Kasumi-1 (cell line): ENCODE measurements at regions not wholly inside any gene's neighbourhood (a gene's known extent, or its start where the extent isn't known, plus 50 kb on each side); places are given as distances from the start of the nearest gene placed in this dataset.
A peak's percentile ranks its signal among the peaks of the same experiment; 100 is the strongest.
"Not testable (repeated sequence)": the region's sequence is repeated elsewhere in the genome, so short reads cannot be mapped to it uniquely, and the experiment has no call there.

Experiments used
- DNase-seq, 2 experiments: peaks; one replicate each; lab custom pipeline; 2025; lab: John Stamatoyannopoulos, UW

- DNase-seq = no peak
These were observed 385.5 kb downstream of the RND3 start for GRCh38 chr2:150101947-150102346.

- DNase-seq = no peak
These were observed 386.6 kb downstream of the RND3 start for GRCh38 chr2:150100834-150101233.

DNA sequence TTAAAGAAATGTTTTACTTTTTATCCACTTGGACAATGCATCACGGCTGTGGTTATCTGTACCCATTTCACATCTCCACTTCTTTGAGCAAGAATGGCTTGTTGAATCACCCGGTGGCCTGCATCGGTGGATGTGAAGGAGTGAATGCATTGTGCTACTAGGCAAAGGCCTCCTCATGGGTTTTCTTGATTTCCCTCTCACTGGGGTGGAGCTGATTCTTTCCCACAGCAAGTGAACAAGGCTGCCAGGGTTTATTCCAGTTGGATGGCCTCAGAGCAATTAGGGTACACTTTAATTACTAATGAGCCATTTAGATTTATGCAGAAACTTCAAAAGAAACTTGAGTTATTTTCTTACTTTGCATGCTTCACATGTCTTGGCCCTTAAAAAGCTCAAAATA lies 387.1 kb downstream of the RND3 start:
- DNase-seq = no peak

- no peak for DNase-seq
These were observed 387.7 kb downstream of the RND3 start for GRCh38 chr2:150099805-150100204.

DNA sequence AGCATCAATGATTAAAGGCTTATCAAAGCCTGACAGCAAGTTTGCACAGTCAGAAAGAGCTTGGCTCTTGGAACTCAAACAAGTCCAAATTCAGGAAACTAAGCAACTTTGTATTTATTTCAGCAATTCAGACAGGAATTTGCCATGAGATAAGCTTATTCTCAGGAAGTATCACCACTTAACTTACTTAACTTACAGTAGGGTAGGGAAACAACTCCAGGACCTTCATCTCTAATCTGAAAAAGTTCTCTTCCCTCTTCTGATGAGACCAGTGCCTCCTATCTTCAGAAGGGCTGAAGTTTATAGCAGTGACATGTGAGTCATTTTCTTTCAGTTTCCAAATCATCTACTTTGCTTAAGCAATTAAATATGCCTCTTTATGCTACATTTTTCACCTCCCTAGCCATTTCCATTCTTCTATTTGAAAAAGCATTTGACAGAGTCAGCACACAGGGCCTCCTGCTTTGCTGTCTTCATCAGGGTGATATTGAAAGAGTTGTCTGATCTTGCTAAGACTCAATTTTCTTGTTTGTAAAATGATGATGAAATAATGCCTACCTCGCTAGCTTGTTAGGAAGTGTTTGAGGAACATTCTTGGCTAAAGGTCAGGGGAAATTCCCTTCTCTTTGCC lies 389.5 kb downstream of the RND3 start:
- peak; percentile 20 to 31 for DNase-seq

- DNase-seq = no peak
These were observed 390.1 kb downstream of the RND3 start for GRCh38 chr2:150097402-150097801.

DNA sequence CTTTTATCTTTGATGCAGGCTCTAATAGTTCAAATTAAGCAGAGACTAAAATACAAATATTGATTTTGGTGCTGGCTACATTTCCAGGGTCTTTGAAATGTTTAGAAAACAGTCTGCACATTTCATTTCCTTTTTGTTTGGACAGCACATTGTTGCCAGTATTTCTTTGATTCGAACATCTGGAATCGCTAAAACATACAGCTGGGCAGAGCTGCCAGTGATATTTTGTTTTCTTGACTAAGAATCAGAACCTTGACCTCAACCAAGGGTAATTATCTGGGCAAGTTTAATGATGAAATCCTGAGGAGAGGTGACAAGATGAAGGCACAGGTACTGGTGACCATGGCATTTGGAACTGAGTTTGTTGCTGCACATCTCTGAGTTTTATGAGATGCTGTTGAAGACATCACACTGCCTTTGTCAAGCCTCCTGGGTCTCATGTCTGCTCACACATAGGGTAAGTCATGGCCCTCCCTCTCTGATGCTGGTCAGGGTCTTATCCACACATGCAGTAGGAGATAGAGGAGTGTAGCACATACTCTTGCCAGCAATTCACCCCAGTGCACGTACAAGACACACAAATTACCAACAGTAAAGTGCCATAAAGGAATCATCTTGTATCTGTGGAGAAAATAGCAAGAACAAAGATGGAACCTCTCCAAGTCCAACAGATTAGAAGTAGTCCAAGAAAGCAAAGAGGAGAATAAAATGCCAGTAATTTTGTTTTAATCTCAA lies 391.9 kb downstream of the RND3 start:
- no peak for DNase-seq

DNA sequence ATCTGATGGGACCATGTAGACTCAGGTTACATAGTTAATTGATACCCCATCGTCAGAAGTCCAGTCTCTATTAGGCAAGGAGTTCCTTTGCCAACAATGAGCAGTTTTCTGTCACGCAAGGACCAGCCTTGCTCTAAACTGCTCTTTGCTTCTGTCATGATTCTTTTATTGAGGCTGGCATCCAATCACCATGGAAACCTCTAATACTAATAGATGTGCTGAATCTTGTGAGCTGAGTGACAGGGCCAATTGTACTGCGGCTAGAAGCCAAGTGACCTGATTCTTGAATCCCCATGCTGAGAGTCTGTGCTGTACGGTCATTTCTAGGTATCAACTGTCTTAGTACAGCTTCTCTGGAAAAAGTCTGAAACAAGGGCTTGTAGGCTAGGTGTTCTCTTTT lies 395.6 kb downstream of the RND3 start:
- DNase-seq = no peak

DNA sequence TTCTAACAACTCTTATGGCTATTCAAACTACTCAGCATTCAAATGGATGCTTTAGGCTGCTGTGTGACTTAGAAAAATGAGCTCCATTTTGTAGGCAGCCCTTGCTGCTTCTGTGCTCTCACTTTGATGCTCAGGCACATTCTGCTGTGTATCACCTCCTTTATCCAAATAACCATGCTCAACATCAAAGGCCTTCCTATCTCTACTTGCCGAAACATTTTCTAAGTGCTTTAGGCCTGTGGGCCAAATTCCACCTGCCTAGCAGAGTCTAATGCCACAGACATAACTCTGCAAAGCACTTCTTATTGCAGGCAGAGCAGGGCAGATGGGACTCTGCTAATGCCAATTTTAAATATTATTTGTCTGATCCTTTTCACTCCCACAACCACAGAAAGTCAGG lies 397.4 kb downstream of the RND3 start:
- no peak for DNase-seq

- DNase-seq = no peak
These were observed 398.9 kb downstream of the RND3 start for GRCh38 chr2:150088538-150088937.

GRCh38 chr2:150085478-150085877 lies 402.0 kb downstream of the RND3 start:
- no peak for DNase-seq

- DNase-seq = no peak
These were observed 405.5 kb downstream of the RND3 start for GRCh38 chr2:150081775-150082481.

DNA sequence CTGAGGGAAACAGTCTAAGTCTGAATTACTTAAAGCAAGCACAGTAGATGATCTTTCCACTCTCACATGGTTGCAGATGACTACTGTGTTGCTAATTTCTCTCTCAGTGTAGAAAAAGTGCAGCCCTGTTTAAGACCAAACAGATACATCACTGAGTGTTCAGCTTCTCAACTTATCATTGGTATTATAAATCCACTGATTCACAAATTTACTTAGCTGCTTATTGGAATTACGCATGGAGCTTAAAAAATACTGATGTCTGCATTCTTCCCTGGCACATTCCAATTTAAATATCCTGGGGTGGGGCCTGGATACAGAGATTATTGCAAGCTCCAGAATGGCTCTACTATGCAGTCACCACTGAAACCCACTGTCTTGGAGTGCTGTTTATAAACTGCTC lies 411.2 kb downstream of the RND3 start:
- no peak for DNase-seq

- DNase-seq = no peak
These were observed 411.6 kb downstream of the RND3 start for GRCh38 chr2:150075831-150076230.

DNA sequence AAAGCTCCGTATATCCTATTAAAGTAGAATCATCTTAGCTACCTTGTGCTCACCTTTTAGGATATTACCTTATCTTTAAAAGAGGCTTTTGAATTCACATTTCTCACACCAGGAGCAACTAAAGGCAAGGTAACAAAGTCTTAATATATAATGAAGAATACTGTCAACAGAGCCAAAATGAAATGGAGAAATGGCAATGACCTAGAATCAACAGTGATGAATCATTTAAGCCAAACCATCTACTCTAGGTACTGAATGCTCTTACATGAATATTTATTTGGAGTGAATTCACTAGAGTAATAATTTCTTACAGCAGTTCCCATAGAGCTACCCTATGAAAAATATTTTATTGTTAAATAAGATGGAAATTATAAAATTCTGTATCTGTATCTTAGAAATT lies 421.0 kb downstream of the RND3 start:
- no peak for DNase-seq

GRCh38 chr2:150063931-150064548 lies 423.4 kb downstream of the RND3 start:
- no peak for DNase-seq

GRCh38 chr2:150063432-150063889 lies 424.0 kb downstream of the RND3 start:
- DNase-seq = no peak

- DNase-seq = no peak
These were observed 425.1 kb downstream of the RND3 start for GRCh38 chr2:150062416-150062815.

DNA sequence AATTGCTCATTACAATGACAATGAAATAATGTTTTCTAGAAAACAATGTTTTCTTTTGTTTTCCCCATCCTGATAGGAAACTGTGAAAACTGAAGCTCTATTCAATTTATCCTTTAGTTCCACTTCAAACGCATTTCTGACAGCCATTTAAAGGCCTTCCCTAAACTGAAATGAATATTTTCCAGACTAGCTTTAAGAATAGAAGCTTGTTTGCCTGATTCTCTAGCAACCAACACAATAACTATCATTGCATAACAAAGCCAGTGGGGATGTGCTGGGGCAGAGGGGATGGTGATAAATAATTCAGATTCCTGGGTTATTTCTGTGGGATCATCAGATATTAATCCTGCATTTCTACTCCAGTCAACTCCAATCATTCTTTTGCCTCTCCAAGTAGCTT lies 427.1 kb downstream of the RND3 start:
- no peak for DNase-seq

- not testable (repeated sequence) for DNase-seq
These were observed 427.8 kb downstream of the RND3 start for GRCh38 chr2:150059676-150060075.

DNA sequence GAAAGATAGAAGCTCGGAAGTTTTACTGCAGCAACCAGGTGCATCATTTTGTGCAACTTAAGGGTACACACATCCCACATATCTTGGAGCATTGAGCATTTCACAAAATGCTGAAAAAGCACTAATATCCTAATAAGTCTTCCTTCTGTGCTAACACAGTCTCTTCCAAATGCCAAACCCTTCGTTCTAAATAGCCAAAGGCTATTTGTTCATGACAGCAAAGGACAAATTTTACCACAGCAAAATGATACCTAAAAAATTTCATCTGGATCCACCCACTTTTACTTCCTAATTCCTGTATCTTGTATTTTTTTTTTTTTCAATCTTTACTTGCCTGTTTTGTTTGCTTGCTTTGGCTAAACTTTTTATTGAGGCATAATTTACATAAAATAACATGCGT lies 435.0 kb downstream of the RND3 start:
- DNase-seq = no peak

GRCh38 chr2:150051004-150051403 lies 436.5 kb downstream of the RND3 start:
- DNase-seq = no peak

GRCh38 chr2:150050036-150050435 lies 437.4 kb downstream of the RND3 start:
- DNase-seq = no peak
